KG1 (cell line): ENCODE measurements at regions not wholly inside any gene's neighbourhood (a gene's known extent, or its start where the extent isn't known, plus 50 kb on each side); places are given as distances from the start of the nearest gene placed in this dataset.

Source experiments
- DNase-seq: peaks from one replicate; lab custom pipeline; 2025; lab: John Stamatoyannopoulos, UW

- DNase-seq, result no peak
These were observed 166.6 kb upstream of the SOX4 start for GRCh38 chr6:21426841-21427490.

DNA sequence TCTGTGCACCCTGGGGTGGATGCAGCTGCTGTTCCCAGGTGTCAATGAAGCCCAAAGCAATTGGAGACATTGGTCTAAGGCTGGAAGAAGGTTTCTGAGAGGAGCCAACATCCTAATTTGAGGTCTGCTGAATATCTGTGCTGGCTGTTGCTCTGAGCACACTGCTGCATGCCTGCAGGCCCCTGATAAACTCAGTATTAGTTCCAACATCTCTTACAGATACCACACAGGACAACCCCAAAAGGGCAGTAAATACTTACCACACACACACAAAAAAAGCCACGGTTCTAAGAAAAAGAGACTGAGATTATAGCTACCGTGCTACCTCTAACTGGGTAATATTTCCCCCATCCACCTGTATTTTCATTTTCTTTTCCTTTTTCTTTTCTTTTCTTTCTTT, 164.3 kb upstream of the SOX4 start:
- no peak for DNase-seq

GRCh38 chr6:21431526-21431925, 162.0 kb upstream of the SOX4 start:
- DNase-seq, result no peak

- no peak for DNase-seq
These were observed 156.9 kb upstream of the SOX4 start for GRCh38 chr6:21436625-21437024.

DNA sequence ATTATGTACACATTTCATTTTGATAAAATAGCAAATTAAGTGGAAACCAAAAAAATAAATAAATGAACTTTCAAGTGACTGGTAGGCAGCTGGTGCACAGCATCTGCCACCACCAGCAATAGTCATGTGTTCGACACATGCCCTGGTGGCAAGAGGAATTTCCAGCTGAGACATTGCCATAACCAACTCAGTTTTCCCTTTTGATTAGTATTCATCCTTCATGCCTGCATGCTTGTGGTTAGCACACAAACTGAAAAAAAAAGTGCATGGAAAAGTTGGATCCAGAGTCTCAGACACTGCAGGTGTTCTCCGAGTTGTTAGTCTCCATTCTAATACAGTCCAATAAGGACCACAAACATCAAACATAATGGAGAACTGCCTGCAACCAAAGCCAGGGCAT, 156.0 kb upstream of the SOX4 start:
- no peak for DNase-seq

GRCh38 chr6:21438237-21438985, 155.1 kb upstream of the SOX4 start:
- DNase-seq, result no peak

DNA sequence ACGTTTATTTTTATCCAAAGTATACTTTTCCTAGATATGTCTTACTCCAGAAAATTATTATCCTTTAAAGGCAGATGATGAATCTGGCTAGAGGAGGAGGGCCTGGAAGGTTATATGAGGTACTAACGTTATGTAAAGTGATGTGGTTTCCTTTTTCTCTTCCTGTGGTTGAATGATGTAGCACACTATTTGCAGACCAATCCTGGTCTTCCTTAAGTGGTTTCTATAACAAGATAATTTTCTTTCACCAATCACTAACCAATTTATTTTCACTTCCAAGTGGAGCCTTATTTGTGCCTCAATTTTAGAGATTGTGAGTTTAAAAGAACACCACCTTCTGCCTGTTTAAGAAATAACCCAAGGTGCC, 154.6 kb upstream of the SOX4 start:
- DNase-seq, result peak; percentile 16

GRCh38 chr6:21441386-21441785, 152.2 kb upstream of the SOX4 start:
- DNase-seq, result no peak

DNA sequence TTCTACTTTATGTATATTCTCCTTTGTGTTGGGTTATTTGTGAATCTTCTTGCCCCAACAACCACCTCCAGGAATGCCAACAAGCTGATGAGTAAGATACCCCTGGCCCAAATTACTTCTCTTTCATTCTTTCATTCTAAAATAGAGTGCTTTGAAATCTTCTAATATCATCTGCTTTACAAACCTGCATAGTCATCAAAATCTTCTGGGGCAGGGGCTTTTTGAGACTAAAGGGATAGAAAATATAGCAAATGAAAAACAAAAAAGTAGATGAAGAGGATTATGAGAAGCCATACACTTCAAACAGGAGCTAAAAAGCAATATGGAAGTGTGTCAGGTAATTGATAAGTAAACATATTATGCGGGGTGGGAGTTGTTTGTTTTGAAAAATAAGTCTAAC, 150.7 kb upstream of the SOX4 start:
- no peak for DNase-seq

GRCh38 chr6:21444711-21445260, 148.8 kb upstream of the SOX4 start:
- no peak for DNase-seq

GRCh38 chr6:21447987-21448386, 145.6 kb upstream of the SOX4 start:
- DNase-seq, result no peak

GRCh38 chr6:21448485-21449109, 145.0 kb upstream of the SOX4 start:
- DNase-seq, result no peak

GRCh38 chr6:21450149-21450548, 143.4 kb upstream of the SOX4 start:
- DNase-seq, result no peak

GRCh38 chr6:21450628-21451027, 142.9 kb upstream of the SOX4 start:
- no peak for DNase-seq

DNA sequence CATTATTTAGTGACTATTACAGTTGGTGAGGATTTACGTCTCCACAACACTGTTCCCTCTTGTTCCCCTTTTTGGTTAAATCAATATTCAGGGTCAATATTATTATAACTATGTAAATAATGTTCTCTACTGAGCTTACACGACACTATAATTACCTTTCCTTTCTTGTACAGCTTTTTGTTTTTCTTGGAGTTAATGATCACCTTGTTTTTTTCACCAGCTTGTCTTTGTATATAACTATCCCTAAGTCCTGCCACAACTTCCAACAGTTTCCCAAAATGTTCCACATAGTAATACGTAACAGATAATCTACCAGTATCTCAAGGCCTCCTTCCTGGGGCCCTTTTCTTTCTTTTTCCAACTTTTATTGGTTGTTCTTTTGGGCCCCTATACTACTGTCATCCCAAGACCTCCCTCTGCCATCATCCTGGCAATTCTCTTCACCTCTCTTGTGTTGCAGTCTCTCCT, 142.0 kb upstream of the SOX4 start:
- no peak for DNase-seq

- DNase-seq, result no peak
These were observed 139.3 kb upstream of the SOX4 start for GRCh38 chr6:21454262-21454661.

DNA sequence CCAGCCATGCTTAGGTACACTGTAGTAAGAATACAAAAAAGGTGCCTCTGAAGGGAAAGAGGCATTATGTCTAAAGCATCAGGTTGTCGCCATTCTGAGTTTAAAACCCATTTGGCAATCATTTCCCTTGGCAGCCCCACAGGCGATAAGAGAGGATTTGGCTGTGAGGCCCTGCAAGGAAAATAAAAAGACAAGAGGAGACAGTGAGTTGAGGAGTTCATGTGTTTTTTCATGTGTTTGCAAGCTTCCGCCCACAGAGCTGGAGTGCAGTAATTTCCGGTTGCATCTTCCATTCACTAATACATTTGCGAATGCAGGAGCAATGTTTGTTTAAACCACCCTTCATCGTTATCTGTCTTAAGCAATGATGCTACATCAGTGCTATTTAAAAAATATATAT, 138.5 kb upstream of the SOX4 start:
- DNase-seq, result no peak

GRCh38 chr6:21457647-21458046, 135.9 kb upstream of the SOX4 start:
- no peak for DNase-seq

GRCh38 chr6:21459641-21460040, 133.9 kb upstream of the SOX4 start:
- no peak for DNase-seq

DNA sequence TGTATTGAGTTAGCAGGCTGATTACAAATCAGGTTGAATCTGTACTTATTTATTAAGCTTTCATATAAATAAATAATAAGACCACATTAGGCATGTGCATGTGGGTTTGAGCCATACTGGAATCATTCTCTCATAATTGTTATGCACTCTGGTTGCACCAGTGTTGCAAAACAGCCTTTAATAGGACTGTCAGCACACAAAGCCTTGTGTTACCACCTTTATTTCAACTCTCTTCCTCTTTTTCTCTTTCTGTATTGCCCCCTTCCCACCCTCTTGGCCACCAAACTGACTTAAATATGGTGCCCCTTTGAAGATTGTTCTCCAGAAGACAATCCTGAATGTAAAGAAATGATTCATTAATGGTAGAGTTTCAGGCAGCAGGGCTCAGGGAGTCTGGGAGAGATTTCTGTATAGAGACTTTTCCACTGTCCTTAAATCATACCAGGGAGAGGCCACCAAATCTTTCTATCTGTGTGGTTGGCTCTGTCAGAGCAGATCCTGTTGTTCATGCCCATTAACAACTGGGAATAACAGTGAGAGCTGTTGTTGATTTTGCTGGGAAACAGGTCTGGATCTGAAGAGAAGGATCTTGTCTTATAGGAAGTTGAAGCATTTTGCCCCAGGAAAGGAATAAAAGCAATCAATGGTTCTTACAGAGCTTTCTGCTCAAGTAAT, 131.6 kb upstream of the SOX4 start:
- no peak for DNase-seq

GRCh38 chr6:21462519-21462852, 131.1 kb upstream of the SOX4 start:
- no peak for DNase-seq

DNA sequence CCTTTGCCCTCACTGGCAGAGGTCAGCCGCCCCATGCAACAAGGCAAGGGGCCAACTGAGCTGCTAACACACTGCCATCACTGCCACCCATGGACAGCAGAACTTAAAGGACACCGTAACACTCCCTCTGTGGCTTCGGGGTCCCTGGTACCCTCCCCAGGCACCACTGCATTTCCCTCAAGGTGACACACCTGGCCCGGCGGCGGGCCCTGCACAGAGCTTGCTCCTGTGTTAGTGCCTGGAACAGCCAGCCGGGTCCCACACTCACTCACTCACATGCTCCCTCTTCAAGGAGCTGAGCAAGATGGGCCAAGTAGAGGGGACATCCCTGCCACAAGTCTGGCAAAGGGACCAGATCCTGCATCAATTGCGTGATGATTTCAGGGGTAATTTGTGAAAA, 126.5 kb upstream of the SOX4 start:
- no peak for DNase-seq

DNA sequence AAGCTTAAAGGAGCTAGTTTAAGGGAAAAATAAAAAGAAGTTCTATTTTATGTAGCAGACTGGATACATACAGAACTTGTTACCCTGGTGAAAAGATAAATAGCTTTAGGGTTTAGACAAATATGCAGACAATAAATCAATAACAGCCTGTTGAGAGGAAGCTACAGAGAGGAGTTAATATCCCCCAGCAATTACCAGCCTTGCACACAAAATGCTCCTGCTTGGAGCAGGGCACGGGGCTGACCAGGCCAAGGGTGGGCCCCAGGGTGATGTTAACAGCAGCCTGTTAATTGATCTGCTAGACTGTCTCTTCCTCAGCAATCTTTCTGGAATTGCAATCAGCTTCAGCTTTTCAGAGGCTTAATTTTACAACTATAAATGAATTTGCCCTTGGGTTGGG, 125.1 kb upstream of the SOX4 start:
- no peak for DNase-seq
